ENCODE measurements at regions not wholly inside any gene's neighbourhood (a gene's known extent, or its start where the extent isn't known, plus 50 kb on each side); places are given as distances from the start of the nearest gene placed in this dataset.

GRCh38 chr2:126431136-126431535, 224.8 kb upstream of the GYPC start:
- Mint-ChIP-seq H3K4me1 (no peaks in the 10 kb centered on the region), H3K27me3 (ENCODE audit: low read depth) (no peaks in the 10 kb centered on the region), H3K27ac (ENCODE audit: unreplicated experiment) (no peak overlapping the region), H3K4me3 (no peak overlapping the region), H3K9me3 (peaks cover 3% of the 10 kb centered on the region), H3K36me3 (ENCODE audit: low read depth) (no peaks in the 10 kb centered on the region)
- no peak for TF ChIP-seq CTCF (conservative IDR thresholded peaks at IDR 0.05)
- DNase-seq (ENCODE audit: low read depth, low spot score), result no peak

GRCh38 chr2:126436411-126436810, 219.5 kb upstream of the GYPC start:
- TF ChIP-seq CTCF (conservative IDR thresholded peaks at IDR 0.05), result no peak
- H3K27me3 Mint-ChIP-seq (ENCODE audit: low read depth), result no peaks in the 10 kb centered on the region
- DNase-seq (ENCODE audit: low read depth, low spot score), result no peak
- no peaks in the 10 kb centered on the region for H3K36me3 Mint-ChIP-seq (ENCODE audit: low read depth)
- H3K4me1 Mint-ChIP-seq, result no peaks in the 10 kb centered on the region
- no peak overlapping the region for H3K4me3 Mint-ChIP-seq
- no peak overlapping the region for H3K27ac Mint-ChIP-seq (ENCODE audit: unreplicated experiment)
- H3K9me3 Mint-ChIP-seq, result peaks cover 3% of the 10 kb centered on the region

GRCh38 chr2:126437016-126437415, 218.9 kb upstream of the GYPC start:
- TF ChIP-seq CTCF (conservative IDR thresholded peaks at IDR 0.05), result no peak
- no peaks in the 10 kb centered on the region for H3K36me3 Mint-ChIP-seq (ENCODE audit: low read depth)
- peaks cover 3% of the 10 kb centered on the region for H3K9me3 Mint-ChIP-seq
- H3K4me3 Mint-ChIP-seq, result no peak overlapping the region
- no peak for DNase-seq (ENCODE audit: low read depth, low spot score)
- no peak overlapping the region for H3K27ac Mint-ChIP-seq (ENCODE audit: unreplicated experiment)
- no peaks in the 10 kb centered on the region for H3K27me3 Mint-ChIP-seq (ENCODE audit: low read depth)
- H3K4me1 Mint-ChIP-seq, result no peaks in the 10 kb centered on the region

- H3K9me3 Mint-ChIP-seq, result no peaks in the 10 kb centered on the region
- H3K4me3 Mint-ChIP-seq, result no peak overlapping the region
- no peak for TF ChIP-seq CTCF (conservative IDR thresholded peaks at IDR 0.05)
Observed at GRCh38 chr2:126444512-126444911, 211.4 kb upstream of the GYPC start.

GRCh38 chr2:126446106-126446695, 209.8 kb upstream of the GYPC start:
- TF ChIP-seq CTCF (conservative IDR thresholded peaks at IDR 0.05), result no peak
- DNase-seq (ENCODE audit: low read depth, low spot score), result no peak
- H3K9me3 Mint-ChIP-seq, result no peaks in the 10 kb centered on the region
- H3K4me3 Mint-ChIP-seq, result no peak overlapping the region
- H3K27me3 Mint-ChIP-seq (ENCODE audit: low read depth), result no peaks in the 10 kb centered on the region
- H3K36me3 Mint-ChIP-seq (ENCODE audit: low read depth), result no peaks in the 10 kb centered on the region
- no peak overlapping the region for H3K27ac Mint-ChIP-seq (ENCODE audit: unreplicated experiment)
- H3K4me1 Mint-ChIP-seq, result peaks cover 10% of the 10 kb centered on the region

More at GRCh38 chr2:126444512-126444911, 211.4 kb upstream of the GYPC start:
- no peak overlapping the region for H3K27ac Mint-ChIP-seq (ENCODE audit: unreplicated experiment)
- no peaks in the 10 kb centered on the region for H3K36me3 Mint-ChIP-seq (ENCODE audit: low read depth)
- no peaks in the 10 kb centered on the region for H3K27me3 Mint-ChIP-seq (ENCODE audit: low read depth)
- H3K4me1 Mint-ChIP-seq, result peaks cover 10% of the 10 kb centered on the region
- no peak for DNase-seq (ENCODE audit: low read depth, low spot score)

All from neural crest cell (in vitro differentiated cells).